Hepatocyte (in vitro differentiated cells): ENCODE measurements at regions not wholly inside any gene's neighbourhood (a gene's known extent, or its start where the extent isn't known, plus 50 kb on each side); places are given as distances from the start of the nearest gene placed in this dataset.

Source experiments
- CTCF ChIP-seq: fragments of 200-600 bp; sonication (generic); IDR thresholded peaks from 2 replicates; pipeline ENCODE4 v1.5.1; 2016; ENCODE audit warnings: antibody characterized with exemption, mild to moderate bottlenecking; ENCODE audit not compliant: poor library complexity
- EZH2phosphoT487 ChIP-seq: fragments of 200-600 bp; sonication (generic); IDR thresholded peaks from one replicate; pipeline ENCODE4 v1.6.1; 2018; ENCODE audit warnings: antibody characterized with exemption, mild to moderate bottlenecking, low read depth, moderate library complexity; ENCODE audit not compliant: unreplicated experiment, severe bottlenecking

GRCh38 chrX:39677978-39678791 lies 419.6 kb downstream of the BCOR start:
- TF ChIP-seq CTCF (no peak), EZH2phosphoT487 (no peak)
